H1 (cell line): ENCODE measurements at regions not wholly inside any gene's neighbourhood (a gene's known extent, or its start where the extent isn't known, plus 50 kb on each side); places are given as distances from the start of the nearest gene placed in this dataset.

ENCODE experiments used
- CTCF ChIA-PET: fragments of 300-600 bp; sonication (Branson Sonifier 250); formaldehyde crosslinking; loops from one replicate; lab custom pipeline; 2021; ENCODE audit not compliant: partially characterized antibody; lab: Charles Lee
- POLR2A ChIA-PET: fragments of 300-600 bp; sonication (Branson Sonifier 250); formaldehyde crosslinking; loops from one replicate; lab custom pipeline; 2021; ENCODE audit warnings: inconsistent platforms; ENCODE audit not compliant: partially characterized antibody; lab: Charles Lee
- DNase-seq, 2 experiments: peaks; one replicate each; pipeline versions ENCODE4 v3.0.0 to v3.0.0-alpha.2; 2010 to 2022; ENCODE audit warnings: low spot score in 2 of 2, low read depth in 1 of 2, mixed read lengths in 1 of 2
- FAIRE-seq: peaks from 2 replicates; lab custom pipeline; 2011; peaks lifted over from hg19 to GRCh38; lab: Jason Lieb, UNC
- H2AFZ ChIP-seq: 2 replicates; pipeline ENCODE4 v1.8.1; 2012; ENCODE audit warnings: low read length, inconsistent platforms
- H2AK5ac ChIP-seq: 2 replicates; pipeline ENCODE4 v1.6.1; 2013; ENCODE audit warnings: low read depth, low read length
- H2BK120ac ChIP-seq: replicated peaks from 2 replicates; pipeline ENCODE3; 2013; ENCODE audit warnings: low read depth, low read length, inconsistent platforms
- H2BK12ac ChIP-seq: 2 replicates; pipeline ENCODE4 v1.6.1; 2013; ENCODE audit warnings: low read depth, low read length
- H2BK15ac ChIP-seq: 2 replicates; pipeline ENCODE4 v1.6.1; 2013; ENCODE audit warnings: low read length
- H2BK20ac ChIP-seq: 2 replicates; pipeline ENCODE4 v1.6.1; 2013; ENCODE audit warnings: low read length
- H2BK5ac ChIP-seq: 2 replicates; pipeline ENCODE4 v1.6.1; 2013; ENCODE audit warnings: low read depth, low read length
- H3K14ac ChIP-seq: 2 replicates; pipeline ENCODE4 v1.6.1; 2013; ENCODE audit warnings: inconsistent platforms; ENCODE audit not compliant: insufficient read length
- H3K18ac ChIP-seq: 2 replicates; pipeline ENCODE4 v1.6.1; 2013; ENCODE audit warnings: low read length; ENCODE audit errors: extremely low read depth
- H3K23ac ChIP-seq: 2 replicates; pipeline ENCODE4 v1.6.1; 2013; ENCODE audit warnings: inconsistent platforms; ENCODE audit not compliant: insufficient read length
- H3K23me2 ChIP-seq: 2 replicates; pipeline ENCODE4 v1.6.1; 2013; ENCODE audit warnings: low read depth, low read length
- H3K27ac ChIP-seq: 2 replicates; pipeline ENCODE4 v1.6.1; 2011; ENCODE audit warnings: low read depth, low read length, inconsistent platforms
- H3K27me3 ChIP-seq, 4 experiments: replicated peaks in 1 of 4; 1 replicate in 1 of 4; 2 replicates in 3 of 4; pipeline versions ENCODE4 v1.6.1 to v1.8.1; 2011 to 2013; ENCODE audit warnings: low read length in 3 of 4, mild to moderate bottlenecking in 3 of 4, inconsistent platforms in 2 of 4, mixed read lengths in 2 of 4, moderate library complexity in 1 of 4; ENCODE audit not compliant: control insufficient read depth in 3 of 4, insufficient read depth in 3 of 4; ENCODE audit errors: extremely low read depth in 1 of 4
- H3K36me3 ChIP-seq, 4 experiments: 2 replicates each; pipeline versions ENCODE4 v1.6.1 to v1.8.1; 2011 to 2013; ENCODE audit warnings: mild to moderate bottlenecking in 4 of 4, low read length in 3 of 4, moderate library complexity in 2 of 4, control low read depth in 1 of 4, inconsistent platforms in 1 of 4; ENCODE audit not compliant: insufficient read depth in 4 of 4, control insufficient read depth in 2 of 4
- H3K4ac ChIP-seq: replicated peaks from 2 replicates; pipeline ENCODE3; 2013; ENCODE audit warnings: low read length, low read depth, mixed read lengths, inconsistent platforms; ENCODE audit not compliant: insufficient read length
- H3K4me1 ChIP-seq, 4 experiments: replicated peaks in 1 of 4; 1 replicate in 1 of 4; 2 replicates in 3 of 4; pipeline versions ENCODE4 v1.6.1 to v1.8.1; 2011 to 2013; ENCODE audit warnings: low read length in 3 of 4, inconsistent platforms in 2 of 4, mixed read lengths in 1 of 4; ENCODE audit not compliant: insufficient read depth in 4 of 4, control insufficient read depth in 3 of 4
- H3K4me2 ChIP-seq, 2 experiments: 2 replicates each; pipeline versions ENCODE4 v1.6.1 to v1.8.1; 2011 to 2013; ENCODE audit warnings: low read depth in 2 of 2, low read length in 2 of 2, control low read depth in 1 of 2, inconsistent platforms in 1 of 2, mild to moderate bottlenecking in 1 of 2; ENCODE audit not compliant: insufficient read depth in 1 of 2
- H3K4me3 ChIP-seq, 4 experiments: fragments of 200-600, 300-600 bp in 1 of 4; sonication (generic), shearing (Covaris generic), sonication (Bioruptor Twin) in 1 of 4; 2 replicates each; pipeline versions ENCODE4 v1.5.1 to v1.8.1; 2011 to 2016; ENCODE audit warnings: low read length in 4 of 4, low read depth in 3 of 4, control low read depth in 2 of 4, inconsistent platforms in 2 of 4, mild to moderate bottlenecking in 2 of 4, mixed read lengths in 1 of 4, moderate library complexity in 1 of 4; ENCODE audit not compliant: insufficient read depth in 2 of 4; ENCODE audit errors: extremely low read depth in 1 of 4
- H3K56ac ChIP-seq: replicated peaks from 2 replicates; pipeline ENCODE3; 2013; ENCODE audit warnings: low read depth, mild to moderate bottlenecking, mixed read lengths, low read length, inconsistent platforms; ENCODE audit not compliant: insufficient read length
- H3K79me1 ChIP-seq: 2 replicates; pipeline ENCODE4 v1.6.1; 2013; ENCODE audit warnings: low read depth, low read length, control low read depth
- H3K79me2 ChIP-seq, 2 experiments: 2 replicates each; pipeline versions ENCODE4 v1.6.1 to v1.8.1; 2012 to 2013; ENCODE audit warnings: low read length in 2 of 2, mild to moderate bottlenecking in 2 of 2, inconsistent platforms in 1 of 2; ENCODE audit not compliant: insufficient read depth in 2 of 2, control insufficient read depth in 1 of 2
- H3K9ac ChIP-seq, 4 experiments: replicated peaks in 1 of 4; 1 replicate in 1 of 4; 2 replicates in 3 of 4; pipeline versions ENCODE4 v1.6.1 to v1.8.1; 2011 to 2013; ENCODE audit warnings: low read depth in 3 of 4, low read length in 3 of 4, control low read depth in 2 of 4, mild to moderate bottlenecking in 2 of 4, moderate library complexity in 2 of 4, inconsistent platforms in 1 of 4; ENCODE audit errors: extremely low read depth in 1 of 4
- H3K9me3 ChIP-seq, 2 experiments: 2 replicates each; pipeline versions ENCODE4 v1.6.1 to v1.8.1; 2012 to 2013; ENCODE audit warnings: mild to moderate bottlenecking in 2 of 2, moderate library complexity in 2 of 2, control low read depth in 1 of 2, inconsistent platforms in 1 of 2, low read depth in 1 of 2, low read length in 1 of 2, mixed read lengths in 1 of 2; ENCODE audit not compliant: insufficient read depth in 2 of 2
- H4K20me1 ChIP-seq, 2 experiments: replicated peaks in 1 of 2; 2 replicates each; pipeline versions ENCODE3 to v1.8.1; 2011 to 2013; ENCODE audit warnings: inconsistent platforms in 2 of 2, low read length in 2 of 2, mild to moderate bottlenecking in 1 of 2; ENCODE audit not compliant: insufficient read depth in 2 of 2, control insufficient read depth in 1 of 2
- H4K5ac ChIP-seq: 2 replicates; pipeline ENCODE4 v1.6.1; 2013; ENCODE audit warnings: low read length, low read depth, mixed read lengths, inconsistent platforms; ENCODE audit not compliant: insufficient read length
- H4K8ac ChIP-seq: 2 replicates; pipeline ENCODE4 v1.8.0; 2013; ENCODE audit warnings: mild to moderate bottlenecking, moderate library complexity, low read length, inconsistent platforms; ENCODE audit not compliant: insufficient read depth; ENCODE audit errors: extremely low read depth
- H4K91ac ChIP-seq: replicated peaks from 2 replicates; pipeline ENCODE3; 2013; ENCODE audit warnings: low read length, mixed read lengths, inconsistent platforms; ENCODE audit not compliant: insufficient read length
- CTCF ChIP-seq, 3 experiments: IDR thresholded peaks; 1 replicate in 2 of 3; 2 replicates in 1 of 3; pipeline versions ENCODE4 v1.5.1 to v1.6.1; 2011; ENCODE audit warnings: low read length in 3 of 3, mild to moderate bottlenecking in 3 of 3, inconsistent platforms in 2 of 3, low read depth in 1 of 3, moderate library complexity in 1 of 3; ENCODE audit not compliant: insufficient read depth in 1 of 3; ENCODE audit errors: control extremely low read depth in 1 of 3
- KDM5A ChIP-seq: fragments of 200-600 bp; IDR thresholded peaks from 2 replicates; pipeline ENCODE4 v1.7.1; 2012; ENCODE audit warnings: mild to moderate bottlenecking, low read length, inconsistent platforms, mixed read lengths
- SP4 ChIP-seq: IDR thresholded peaks from 2 replicates; pipeline ENCODE4 v1.6.1; 2012; ENCODE audit warnings: low read length, inconsistent platforms

- Histone ChIP-seq H2BK12ac (no peak overlapping the region), H2BK120ac (no peak overlapping the region), H3K27ac (no peak overlapping the region), H3K23ac (no peak overlapping the region), H2BK20ac (0 out of 2 replicates have a peak overlapping the region, but pooled peaks have one; percentile 41), H3K23me2 (no peaks in the 10 kb centered on the region), H3K27me3 (no peaks in the 10 kb centered on the region), H3K14ac (no peak overlapping the region), H2BK5ac (no peak overlapping the region), H3K36me3 (no peaks in the 10 kb centered on the region), H4K91ac (no peak overlapping the region), H3K4ac (no peak overlapping the region), H4K20me1 (no peaks in the 10 kb centered on the region), H3K18ac (no peak overlapping the region), H3K56ac (no peak overlapping the region), H2AK5ac (peak overlapping the region; percentile 0; the same call in 1 of the 2 replicates), H3K4me3 (no peak overlapping the region), H3K4me2 (no peak overlapping the region), H2AFZ (no peak overlapping the region), H3K79me2 (no peaks in the 10 kb centered on the region), H4K5ac (no peak overlapping the region), H3K9ac (no peak overlapping the region), H4K8ac (no peak overlapping the region), H2BK15ac (no peak overlapping the region), H3K9me3 (no peaks in the 10 kb centered on the region), H3K4me1 (peaks cover 0 to 5% (median 1%) of the 10 kb centered on the region in 4 experiments; a peak in 1 of 7 replicates), H3K79me1 (no peaks in the 10 kb centered on the region)
- ChIA-PET CTCF (interaction anchor here (1.1 to 1.2 kb wide), 2 partner anchors 12 to 1961 kb away, joined by 3 read pairs; no protein-coding TSS in a partner anchor), POLR2A (no interaction called here)
- DNase-seq (no peak), FAIRE-seq (no peak)
- TF ChIP-seq KDM5A (no peak), CTCF (IDR thresholded peaks at IDR 0.05; ENCODE audit: control extremely low read depth in 1 of 3, insufficient read depth in 1 of 3, low read depth in 1 of 3, low read length in 3 of 3) (no peak), SP4 (no peak)
Observed at GRCh38 chr13:80082396-80083080, 258.4 kb downstream of the SPRY2 start.
